Left colon (tissue), 2 donors: ENCODE measurements at regions not wholly inside any gene's neighbourhood (a gene's known extent, or its start where the extent isn't known, plus 50 kb on each side); places are given as distances from the start of the nearest gene placed in this dataset.

Source experiments
- ATAC-seq: fragments of 200-7000 bp; cut with Tn5 transposase; one replicate; pipeline ENCODE4 v1.9.1; 2020; ENCODE audit warnings: mild to moderate bottlenecking, moderate library complexity
- DNase-seq, 2 donors: peaks; one replicate each; pipeline ENCODE4 v3.0.0-alpha.2; 2020
- intact Hi-C, 2 donors: fragments of 100-400 bp; cut with DNase I in 1 of 2; cut with micrococcal nuclease in 1 of 2; formaldehyde crosslinking; loops; one replicate each; pipeline versions ENCODE4 v1.11.2 to v1.14.0; 2022; cut with DNase I, micrococcal nuclease
- donor health status: DM: no; HTN: no; CAD: no.
- donor health status: DM: yes; HTN: yes; CAD: no.

GRCh38 chr5:173714551-173715428 lies 98.3 kb upstream of the BOD1 start:
- ATAC-seq (no peak), DNase-seq (no peak)
- intact Hi-C loops: no loop called here

DNA sequence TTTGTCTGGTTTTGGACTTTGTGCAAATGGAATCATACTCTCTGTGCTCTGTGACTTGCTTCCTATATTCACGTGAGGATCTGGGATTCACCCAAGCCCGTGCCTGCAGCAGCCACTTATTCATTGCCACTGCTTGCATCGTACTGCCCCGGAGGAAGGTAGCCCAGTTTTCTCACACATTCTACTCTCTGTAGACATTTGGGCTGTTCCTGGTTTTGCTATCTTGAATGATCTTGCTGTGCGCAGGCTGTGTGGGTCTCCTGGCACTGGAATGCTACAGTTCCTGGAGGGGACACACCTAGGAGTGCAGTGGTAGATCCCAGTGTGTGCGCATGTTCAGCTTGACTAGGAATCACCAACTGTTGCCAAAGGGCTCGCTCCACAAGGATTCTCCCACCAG lies 99.2 kb upstream of the BOD1 start:
- ATAC-seq: no peak
- intact Hi-C loops: no loop called here
- DNase-seq: no peak

- no peak for ATAC-seq
- no peak for DNase-seq
- intact Hi-C loops: no loop called here
Measured at GRCh38 chr5:173716058-173716682, 99.7 kb upstream of the BOD1 start.

- intact Hi-C loops: no loop called here
Measured at GRCh38 chr5:173717959-173718358, 101.5 kb upstream of the BOD1 start.

DNA sequence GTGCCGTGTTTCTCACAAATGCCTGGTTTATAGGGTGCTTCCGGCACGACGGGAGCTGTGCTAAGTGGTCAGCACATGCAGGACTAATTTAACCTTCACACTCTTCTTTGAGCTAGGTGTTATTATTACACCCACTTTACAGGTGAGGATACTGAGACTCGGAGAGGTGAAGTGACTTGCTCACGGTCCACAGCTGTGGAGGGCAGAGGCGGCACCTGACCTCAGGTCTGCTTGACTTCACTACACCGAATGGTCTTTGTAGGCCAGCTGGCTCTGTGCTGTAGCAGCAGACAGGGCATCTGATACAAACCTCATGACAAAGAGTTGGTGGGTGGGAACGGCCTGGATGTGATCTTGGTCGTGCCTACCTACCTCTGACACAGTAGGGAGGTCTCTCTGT lies 102.0 kb upstream of the BOD1 start:
- no peak for ATAC-seq
- DNase-seq: no peak
- intact Hi-C loops: no loop called here

More at GRCh38 chr5:173717959-173718358, 101.5 kb upstream of the BOD1 start:
- no peak for DNase-seq
- ATAC-seq: no peak

- no peak for DNase-seq
- no peak for ATAC-seq
- intact Hi-C loops: no loop called here
Measured at GRCh38 chr5:173719731-173720082, 103.3 kb upstream of the BOD1 start.

GRCh38 chr5:173720286-173720952 lies 104.0 kb upstream of the BOD1 start:
- intact Hi-C loops: no loop called here
- ATAC-seq: no peak
- no peak for DNase-seq

DNA sequence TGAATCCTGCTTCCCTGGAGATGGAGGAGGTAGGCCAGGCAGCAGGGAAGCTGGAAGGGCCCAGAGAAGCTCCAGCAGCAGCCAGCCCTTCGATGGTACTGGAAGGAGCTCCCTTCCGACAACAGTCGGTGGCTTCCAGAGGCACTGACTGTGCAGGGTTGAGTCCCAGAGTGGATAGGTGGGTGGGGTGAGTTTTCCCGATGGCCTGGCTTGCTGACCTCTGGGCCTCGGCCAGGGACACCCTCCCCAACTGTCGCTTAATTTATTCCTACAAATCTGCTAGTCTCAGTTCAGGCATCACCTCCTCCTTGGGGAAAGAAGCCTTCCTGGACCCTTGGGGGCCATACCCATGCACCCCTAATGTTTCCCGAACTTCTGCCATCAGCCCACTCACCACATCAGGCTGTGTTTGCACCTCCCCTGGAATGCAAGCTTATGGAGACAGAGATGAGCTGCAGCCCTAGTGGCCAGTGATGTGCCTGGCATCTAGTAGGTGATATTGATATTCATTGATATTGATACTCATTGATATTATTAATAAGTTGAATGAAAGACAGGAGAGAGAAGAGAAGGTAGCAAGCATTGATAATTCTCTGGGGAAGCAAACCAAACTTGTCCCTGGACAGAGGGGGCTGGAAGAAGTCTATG lies 104.6 kb upstream of the BOD1 start:
- ATAC-seq (no peak), DNase-seq (no peak)
- intact Hi-C loops: no loop called here

DNA sequence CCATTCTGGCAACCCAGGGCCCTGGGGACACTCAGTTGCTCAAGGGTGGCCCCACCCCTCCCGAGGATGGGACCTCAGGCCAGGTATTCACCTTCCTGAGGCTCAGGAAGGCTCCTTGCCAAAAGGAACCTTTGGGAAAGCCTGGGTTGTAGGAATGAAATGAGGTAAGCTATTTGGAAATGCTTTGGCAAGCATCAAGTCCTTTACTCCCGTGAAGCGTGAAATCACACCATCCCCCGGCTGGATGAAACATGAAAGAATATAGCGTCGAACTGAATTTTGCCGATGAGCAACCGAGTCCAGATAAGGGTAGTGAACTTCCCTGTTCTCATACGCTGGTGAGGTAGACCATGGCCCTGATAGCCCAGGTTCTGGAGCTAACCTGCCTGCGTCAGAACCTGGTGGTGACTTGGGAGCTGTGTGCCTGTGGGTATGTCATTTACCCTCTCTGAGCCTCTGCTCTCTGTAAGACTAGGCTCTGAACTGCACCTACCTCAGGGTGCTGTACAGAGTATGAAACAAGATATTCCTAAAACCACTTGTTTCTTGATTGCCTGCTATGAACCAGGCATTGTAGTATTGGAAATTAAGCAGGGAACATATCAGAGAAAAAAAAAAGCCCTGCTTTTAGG lies 105.3 kb upstream of the BOD1 start:
- intact Hi-C loops: no loop called here
- DNase-seq (no peak), ATAC-seq (no peak)

- DNase-seq: no peak
- no peak for ATAC-seq
- intact Hi-C loops: no loop called here
Measured at GRCh38 chr5:173726846-173727557, 110.6 kb upstream of the BOD1 start.

DNA sequence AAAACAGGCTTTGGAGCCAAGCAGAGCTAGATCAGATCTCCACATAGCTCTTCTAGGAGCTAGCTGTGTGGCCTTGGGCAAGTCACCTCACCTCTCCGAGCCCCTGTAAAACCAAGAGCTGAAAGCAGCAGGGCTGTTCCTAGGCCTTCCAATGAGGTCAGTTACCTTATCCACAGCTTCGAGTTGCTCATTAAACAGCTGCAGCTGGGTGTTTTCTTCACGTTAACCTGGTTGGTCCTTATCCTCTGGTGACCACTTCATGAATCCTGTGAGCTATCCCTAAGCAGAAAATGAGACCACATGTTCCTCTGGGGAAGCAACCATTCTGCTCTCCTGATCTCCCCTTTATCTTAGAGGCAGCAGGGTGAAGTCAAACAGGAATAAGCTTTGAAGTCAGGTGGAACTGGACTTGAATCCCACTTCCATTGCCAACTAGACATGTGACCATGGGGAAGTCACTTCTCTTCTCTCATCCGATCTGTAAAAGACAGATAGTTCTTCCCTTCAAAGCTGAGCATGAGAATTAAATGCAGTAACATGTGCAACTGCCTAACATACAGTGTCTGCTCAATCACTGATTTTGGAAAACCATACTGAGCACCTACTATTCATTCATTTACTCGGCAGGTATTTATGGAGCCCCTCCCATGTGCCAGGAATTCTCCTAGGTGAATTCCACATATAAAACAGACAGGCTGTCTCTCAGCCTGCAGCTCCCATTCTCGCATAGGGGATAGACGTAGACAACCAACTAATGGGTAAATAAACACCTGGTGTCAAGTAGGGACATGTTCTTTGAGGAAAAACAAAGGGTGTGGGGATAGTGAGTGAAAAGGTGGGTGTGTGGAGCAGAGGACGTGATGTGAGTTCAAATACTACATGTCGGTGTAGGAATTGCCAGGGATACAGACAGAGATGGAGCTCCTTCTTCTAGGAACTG lies 111.7 kb upstream of the BOD1 start:
- no peak for DNase-seq
- intact Hi-C loops: no loop called here
- ATAC-seq: peak; percentile 51

DNA sequence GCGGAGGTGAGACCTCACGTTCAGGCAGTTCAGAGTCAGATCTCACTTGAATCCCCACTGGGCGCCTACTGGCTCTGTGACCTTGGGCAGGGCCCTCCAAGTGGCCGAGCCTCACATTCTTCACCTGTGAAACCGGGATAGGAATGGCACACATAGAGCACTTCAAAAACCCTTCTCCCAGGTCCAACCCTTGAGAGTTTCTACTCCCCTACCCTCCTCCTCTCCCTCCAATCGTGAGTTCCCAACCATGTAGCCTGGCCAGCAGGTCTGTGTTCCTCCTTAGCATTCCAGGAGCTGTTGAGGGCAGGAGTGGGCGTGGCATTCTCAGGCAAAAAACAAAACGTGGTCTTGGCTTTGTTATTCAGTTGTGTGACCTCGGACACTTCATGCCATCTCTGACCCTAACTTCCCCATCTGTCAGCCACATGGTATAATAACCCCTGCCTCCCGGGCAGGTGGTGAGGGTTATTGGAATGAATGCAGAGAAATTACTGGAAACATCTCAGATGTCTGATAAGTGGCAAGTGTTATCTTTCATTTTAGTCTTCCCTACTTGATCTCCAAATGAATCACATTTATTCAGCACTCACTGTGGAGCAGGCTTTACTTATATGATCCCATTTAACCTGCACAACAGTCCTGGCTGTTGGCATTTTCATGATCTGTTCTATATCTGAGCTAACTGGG lies 112.8 kb upstream of the BOD1 start:
- ATAC-seq (no peak), DNase-seq (no peak)
- intact Hi-C loops: no loop called here

DNA sequence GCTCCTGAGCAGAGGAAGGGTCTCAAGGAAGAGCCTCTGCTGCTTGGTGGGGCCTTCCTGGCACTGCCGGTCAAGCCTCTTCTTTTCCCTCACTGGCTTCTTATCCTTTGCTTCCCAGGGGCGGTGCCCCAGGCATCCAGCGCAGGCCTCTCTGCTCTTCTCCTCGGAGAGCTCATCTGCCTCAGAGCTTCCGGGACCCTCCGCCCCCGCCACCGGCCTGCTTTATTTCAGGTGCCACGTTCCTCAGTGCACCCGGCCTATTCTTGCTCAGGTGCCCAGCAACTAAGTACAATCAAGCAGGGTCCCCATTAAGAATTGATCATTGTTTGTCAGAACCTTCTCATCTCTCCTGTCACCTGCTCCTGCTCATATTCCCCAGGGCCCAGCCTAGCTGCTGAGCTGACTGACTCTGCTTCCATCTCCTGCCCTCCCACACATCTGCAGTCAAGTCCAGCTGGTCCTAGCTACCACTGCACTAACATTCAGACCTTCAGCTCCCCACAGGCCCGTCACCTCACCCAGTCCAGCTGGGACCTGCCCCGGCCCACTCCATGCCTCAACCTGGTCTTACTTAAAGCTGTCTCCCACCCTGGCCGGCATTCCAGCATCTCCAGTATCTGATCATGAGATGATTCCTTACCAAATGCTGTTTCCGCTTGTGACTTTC lies 114.3 kb upstream of the BOD1 start:
- intact Hi-C loops: no loop called here
- ATAC-seq: no peak
- DNase-seq: no peak

DNA sequence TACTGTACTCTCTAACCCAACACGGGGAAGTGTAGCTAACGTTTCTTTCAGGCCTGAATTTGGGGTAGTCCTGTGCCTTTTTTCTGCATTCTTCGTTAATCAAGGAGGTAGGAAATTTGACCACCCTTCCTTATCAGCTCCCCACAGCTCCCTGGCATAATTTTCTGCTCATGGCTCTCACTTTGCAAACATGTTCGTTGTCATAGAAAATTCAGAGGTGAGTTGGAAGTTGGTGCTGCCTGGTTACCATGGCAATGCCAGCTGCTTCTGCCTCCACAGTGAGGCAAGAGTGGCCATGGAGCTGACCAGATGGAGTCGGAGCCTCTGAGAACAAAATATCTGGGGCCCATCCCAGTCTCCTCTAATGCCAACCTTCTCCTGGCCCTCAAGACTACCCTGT lies 116.6 kb upstream of the BOD1 start:
- intact Hi-C loops: no loop called here
- ATAC-seq: no peak
- no peak for DNase-seq

GRCh38 chr5:173733425-173733824 lies 117.0 kb upstream of the BOD1 start:
- DNase-seq (no peak), ATAC-seq (no peak)
- intact Hi-C loops: no loop called here

GRCh38 chr5:173733831-173734501 lies 117.5 kb upstream of the BOD1 start:
- intact Hi-C loops: no loop called here
- DNase-seq (peak in 1 of 2 donors; percentile 18), ATAC-seq (no peak)
